ENCODE measurements at regions not wholly inside any gene's neighbourhood (a gene's known extent, or its start where the extent isn't known, plus 50 kb on each side); places are given as distances from the start of the nearest gene placed in this dataset.

DNA sequence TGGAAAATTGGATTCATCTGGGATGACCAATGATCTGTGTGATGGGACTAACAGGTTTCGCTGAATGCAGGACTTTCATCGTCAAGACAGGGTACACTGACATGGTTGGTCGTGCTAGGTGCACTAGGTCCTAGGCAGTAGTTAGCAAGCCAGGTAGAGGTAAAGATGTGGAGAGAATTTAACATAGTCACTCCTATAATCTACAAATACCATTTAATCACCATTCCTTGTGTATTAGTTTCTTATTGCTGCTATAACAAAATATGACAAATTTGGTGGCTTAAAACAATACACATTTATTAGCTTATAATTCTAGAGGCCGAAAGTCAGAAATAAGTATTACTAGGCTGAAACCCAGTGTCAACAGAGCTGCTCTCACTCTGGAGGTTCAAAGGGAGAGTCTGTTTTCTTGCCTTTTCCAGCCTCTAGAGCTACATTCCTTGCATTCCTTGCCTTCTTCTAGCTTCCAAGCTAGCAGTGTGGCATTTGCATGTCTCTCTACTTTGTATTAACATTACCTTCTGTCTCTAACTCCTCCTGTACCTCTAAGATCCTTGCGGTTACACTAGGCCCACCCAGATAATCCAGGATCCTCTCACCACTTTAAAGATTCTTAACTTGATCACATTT, 98.7 kb upstream of the GRIA3 start:
- H3K4me1 ChIP-seq (ENCODE audit: control insufficient read depth in 1 of 2, low read depth in 2 of 2): no peaks in the 10 kb centered on the region
- DNase-seq (ENCODE audit: low spot score) (no peak), ATAC-seq (ENCODE audit: insufficient number of reproducible peaks, low FRiP score, low read depth) (no peak)
- H3K4me3 ChIP-seq: no peak overlapping the region
- TF ChIP-seq, protein P1, sequence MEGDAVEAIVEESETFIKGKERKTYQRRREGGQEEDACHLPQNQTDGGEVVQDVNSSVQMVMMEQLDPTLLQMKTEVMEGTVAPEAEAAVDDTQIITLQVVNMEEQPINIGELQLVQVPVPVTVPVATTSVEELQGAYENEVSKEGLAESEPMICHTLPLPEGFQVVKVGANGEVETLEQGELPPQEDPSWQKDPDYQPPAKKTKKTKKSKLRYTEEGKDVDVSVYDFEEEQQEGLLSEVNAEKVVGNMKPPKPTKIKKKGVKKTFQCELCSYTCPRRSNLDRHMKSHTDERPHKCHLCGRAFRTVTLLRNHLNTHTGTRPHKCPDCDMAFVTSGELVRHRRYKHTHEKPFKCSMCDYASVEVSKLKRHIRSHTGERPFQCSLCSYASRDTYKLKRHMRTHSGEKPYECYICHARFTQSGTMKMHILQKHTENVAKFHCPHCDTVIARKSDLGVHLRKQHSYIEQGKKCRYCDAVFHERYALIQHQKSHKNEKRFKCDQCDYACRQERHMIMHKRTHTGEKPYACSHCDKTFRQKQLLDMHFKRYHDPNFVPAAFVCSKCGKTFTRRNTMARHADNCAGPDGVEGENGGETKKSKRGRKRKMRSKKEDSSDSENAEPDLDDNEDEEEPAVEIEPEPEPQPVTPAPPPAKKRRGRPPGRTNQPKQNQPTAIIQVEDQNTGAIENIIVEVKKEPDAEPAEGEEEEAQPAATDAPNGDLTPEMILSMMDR (IDR thresholded peaks at IDR 0.05): no peak
- no peaks in the 10 kb centered on the region for H3K9me3 ChIP-seq
- no peaks in the 10 kb centered on the region for H3K27me3 ChIP-seq (replicated peaks; ENCODE audit: insufficient read depth)
- no peak overlapping the region for H3K27ac ChIP-seq
- no peaks in the 10 kb centered on the region for H3K36me3 ChIP-seq

DNA sequence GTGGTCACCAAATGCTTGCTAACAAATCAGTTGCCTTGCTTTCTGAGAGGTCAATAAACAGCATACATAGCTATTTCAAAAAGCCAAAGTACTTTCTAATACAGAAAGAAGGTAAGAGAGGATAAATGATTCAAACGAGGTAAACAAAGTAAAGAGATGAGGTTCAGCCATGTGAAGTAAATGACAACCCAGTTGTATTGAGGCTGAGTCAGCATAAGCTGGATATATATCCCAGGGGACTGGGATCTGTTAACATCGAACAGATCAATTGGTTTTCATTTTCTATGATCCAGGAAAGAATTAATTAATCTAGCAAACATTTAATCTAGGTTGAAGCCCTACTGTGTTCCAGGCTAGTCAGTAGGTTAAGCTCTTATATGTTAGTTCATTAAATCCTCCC, 97.3 kb upstream of the GRIA3 start:
- TF ChIP-seq, protein P1 (IDR thresholded peaks at IDR 0.05): no peak
- no peaks in the 10 kb centered on the region for H3K36me3 ChIP-seq
- no peak overlapping the region for H3K27ac ChIP-seq
- H3K4me3 ChIP-seq: no peak overlapping the region
- DNase-seq (ENCODE audit: low spot score) (no peak), ATAC-seq (ENCODE audit: insufficient number of reproducible peaks, low FRiP score, low read depth) (no peak)
- H3K27me3 ChIP-seq (replicated peaks; ENCODE audit: insufficient read depth): no peaks in the 10 kb centered on the region
- H3K4me1 ChIP-seq (ENCODE audit: control insufficient read depth in 1 of 2, low read depth in 2 of 2): no peaks in the 10 kb centered on the region
- no peaks in the 10 kb centered on the region for H3K9me3 ChIP-seq

GRCh38 chrX:123087326-123087725, 96.8 kb upstream of the GRIA3 start:
- Histone ChIP-seq H3K4me3 (no peak overlapping the region), H3K9me3 (no peaks in the 10 kb centered on the region), H3K4me1 (ENCODE audit: control insufficient read depth in 1 of 2, low read depth in 2 of 2) (no peaks in the 10 kb centered on the region), H3K27me3 (replicated peaks; ENCODE audit: insufficient read depth) (no peaks in the 10 kb centered on the region), H3K36me3 (no peaks in the 10 kb centered on the region), H3K27ac (no peak overlapping the region)
- TF ChIP-seq, protein P1 (IDR thresholded peaks at IDR 0.05): no peak
- DNase-seq (ENCODE audit: low spot score) (no peak), ATAC-seq (ENCODE audit: insufficient number of reproducible peaks, low FRiP score, low read depth) (no peak)

DNA sequence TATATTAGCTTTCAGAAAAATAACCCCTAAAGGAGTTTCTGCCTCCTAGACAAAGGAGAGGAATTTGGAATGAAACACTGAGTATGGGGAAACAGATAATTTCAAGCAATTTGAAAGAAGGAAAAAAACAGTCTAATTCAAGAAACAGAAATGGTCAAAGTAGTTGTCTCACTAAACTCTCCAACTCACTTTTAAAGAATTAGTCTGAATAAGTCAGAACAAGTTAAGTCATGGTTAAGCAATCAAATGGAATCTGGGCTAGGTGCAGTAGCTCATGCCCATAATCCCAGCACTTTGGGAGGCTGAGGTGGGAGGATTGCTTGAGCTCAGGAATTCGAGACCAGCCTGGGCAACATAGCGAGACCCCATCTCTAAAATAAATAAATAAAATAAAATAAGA, 95.7 kb upstream of the GRIA3 start:
- no peak for DNase-seq (ENCODE audit: low spot score)
- Histone ChIP-seq H3K36me3 (no peaks in the 10 kb centered on the region), H3K9me3 (no peaks in the 10 kb centered on the region), H3K27ac (no peak overlapping the region), H3K4me1 (ENCODE audit: control insufficient read depth in 1 of 2, low read depth in 2 of 2) (no peaks in the 10 kb centered on the region), H3K4me3 (no peak overlapping the region), H3K27me3 (replicated peaks; ENCODE audit: insufficient read depth) (no peaks in the 10 kb centered on the region)
- TF ChIP-seq, protein P1 (IDR thresholded peaks at IDR 0.05): no peak
- no peak for ATAC-seq (ENCODE audit: insufficient number of reproducible peaks, low FRiP score, low read depth)

DNA sequence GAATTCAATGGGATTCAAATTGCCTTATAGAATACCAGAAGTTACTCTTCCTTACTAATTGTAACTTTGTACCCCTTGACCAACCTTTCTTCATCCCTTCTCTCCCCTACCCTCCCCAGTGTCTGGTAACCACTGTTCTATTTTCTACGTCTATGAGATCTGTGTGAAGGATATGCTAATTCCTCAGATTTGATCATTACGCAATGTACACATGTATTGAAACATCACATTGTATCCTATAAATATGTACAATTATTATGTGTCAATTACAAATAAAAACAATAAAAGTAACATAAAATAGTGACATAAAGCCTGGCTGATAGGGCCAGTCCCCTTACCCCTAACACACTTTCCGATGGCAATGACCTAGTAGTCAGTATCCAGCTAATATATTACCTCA, 95.1 kb upstream of the GRIA3 start:
- no peaks in the 10 kb centered on the region for H3K9me3 ChIP-seq
- TF ChIP-seq, protein P1 (IDR thresholded peaks at IDR 0.05): no peak
- H3K4me1 ChIP-seq (ENCODE audit: control insufficient read depth in 1 of 2, low read depth in 2 of 2): no peaks in the 10 kb centered on the region
- H3K36me3 ChIP-seq: no peaks in the 10 kb centered on the region
- H3K27me3 ChIP-seq (replicated peaks; ENCODE audit: insufficient read depth): no peaks in the 10 kb centered on the region
- DNase-seq (ENCODE audit: low spot score) (no peak), ATAC-seq (ENCODE audit: insufficient number of reproducible peaks, low FRiP score, low read depth) (no peak)
- H3K27ac ChIP-seq: no peak overlapping the region
- no peak overlapping the region for H3K4me3 ChIP-seq
